22Rv1 (cell line): ENCODE measurements at regions not wholly inside any gene's neighbourhood (a gene's known extent, or its start where the extent isn't known, plus 50 kb on each side); places are given as distances from the start of the nearest gene placed in this dataset.

ENCODE experiments used
- H3K27ac ChIP-seq: fragments of 450-650 bp; 2 replicates; pipeline ENCODE4 v1.5.1; 2017
- ZFX ChIP-seq: fragments of 450-650 bp; IDR thresholded peaks from 2 replicates; pipeline ENCODE4 v1.6.1; 2017; ENCODE audit warnings: antibody characterized with exemption, borderline replicate concordance
- TF ChIP-seq, protein P1 (sequence below): fragments of 450-650 bp; IDR thresholded peaks from 2 replicates; pipeline ENCODE4 v1.5.1; 2017; ENCODE audit warnings: mild to moderate bottlenecking

DNA sequence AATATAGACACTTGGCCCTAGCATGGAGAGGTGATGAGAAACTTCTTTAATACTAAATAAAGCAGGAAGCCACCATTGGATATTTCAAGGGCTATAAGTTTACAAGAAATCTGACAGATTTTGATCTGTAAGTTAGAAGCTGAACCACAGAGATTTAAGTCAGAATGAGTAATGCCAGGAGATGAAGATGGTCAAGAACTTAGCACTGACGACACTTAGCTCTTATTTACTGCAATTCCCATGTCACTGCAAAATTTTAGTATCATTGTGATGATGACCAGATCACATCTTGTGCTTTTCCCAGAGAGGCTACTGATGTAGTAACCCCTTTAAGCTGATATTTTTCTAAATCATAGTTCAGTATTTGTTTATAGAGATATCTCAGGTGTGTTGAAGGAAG lies 59.4 kb upstream of the CD96 start:
- no peak overlapping the region for H3K27ac ChIP-seq
- no peak for TF ChIP-seq ZFX
- TF ChIP-seq, protein P1, sequence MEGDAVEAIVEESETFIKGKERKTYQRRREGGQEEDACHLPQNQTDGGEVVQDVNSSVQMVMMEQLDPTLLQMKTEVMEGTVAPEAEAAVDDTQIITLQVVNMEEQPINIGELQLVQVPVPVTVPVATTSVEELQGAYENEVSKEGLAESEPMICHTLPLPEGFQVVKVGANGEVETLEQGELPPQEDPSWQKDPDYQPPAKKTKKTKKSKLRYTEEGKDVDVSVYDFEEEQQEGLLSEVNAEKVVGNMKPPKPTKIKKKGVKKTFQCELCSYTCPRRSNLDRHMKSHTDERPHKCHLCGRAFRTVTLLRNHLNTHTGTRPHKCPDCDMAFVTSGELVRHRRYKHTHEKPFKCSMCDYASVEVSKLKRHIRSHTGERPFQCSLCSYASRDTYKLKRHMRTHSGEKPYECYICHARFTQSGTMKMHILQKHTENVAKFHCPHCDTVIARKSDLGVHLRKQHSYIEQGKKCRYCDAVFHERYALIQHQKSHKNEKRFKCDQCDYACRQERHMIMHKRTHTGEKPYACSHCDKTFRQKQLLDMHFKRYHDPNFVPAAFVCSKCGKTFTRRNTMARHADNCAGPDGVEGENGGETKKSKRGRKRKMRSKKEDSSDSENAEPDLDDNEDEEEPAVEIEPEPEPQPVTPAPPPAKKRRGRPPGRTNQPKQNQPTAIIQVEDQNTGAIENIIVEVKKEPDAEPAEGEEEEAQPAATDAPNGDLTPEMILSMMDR = no peak

DNA sequence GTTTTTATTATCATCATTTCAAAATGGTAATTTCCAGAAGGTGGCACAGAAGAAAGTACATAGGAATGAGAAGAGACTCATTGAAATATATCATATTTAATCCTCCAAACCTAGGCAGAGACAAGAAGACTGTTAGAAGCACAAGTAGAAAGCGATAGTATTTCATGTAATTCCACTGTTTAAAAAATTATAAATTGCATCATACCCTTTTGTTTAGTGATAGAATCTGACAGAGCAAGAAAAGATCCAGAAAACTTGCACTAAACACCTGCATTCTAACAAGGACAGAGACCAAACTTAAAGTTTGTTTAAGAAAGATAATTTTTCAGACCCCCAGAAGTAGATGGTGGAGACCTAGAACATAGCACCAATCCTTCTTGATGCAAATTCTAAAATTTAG lies 56.9 kb upstream of the CD96 start:
- no peak overlapping the region for H3K27ac ChIP-seq
- TF ChIP-seq, protein P1 = no peak
- TF ChIP-seq ZFX = no peak
